GM06990 (cell line): ENCODE measurements at regions not wholly inside any gene's neighbourhood (a gene's known extent, or its start where the extent isn't known, plus 50 kb on each side); places are given as distances from the start of the nearest gene placed in this dataset.

Source experiments
- DNase-seq: peaks from one replicate; pipeline ENCODE4 v3.0.0-alpha.2; 2011; ENCODE audit not compliant: insufficient read length; ENCODE audit errors: extremely low read depth
- H3K27me3 ChIP-seq: replicated peaks from 2 replicates; pipeline ENCODE4 v1.6.0; 2011; ENCODE audit warnings: low read length; ENCODE audit not compliant: control insufficient read depth, insufficient read depth
- H3K36me3 ChIP-seq: 2 replicates; pipeline ENCODE4 v1.5.1; 2011; ENCODE audit warnings: low read length; ENCODE audit not compliant: control insufficient read depth, insufficient read depth
- H3K4me3 ChIP-seq: replicated peaks from 2 replicates; pipeline ENCODE4 v1.5.1; 2011; ENCODE audit warnings: low read depth, mild to moderate bottlenecking, control low read depth, low read length
- CTCF ChIP-seq: IDR thresholded peaks from 2 replicates; pipeline ENCODE4 v1.5.1; 2011; ENCODE audit warnings: low read length, control low read depth, mild to moderate bottlenecking, inconsistent platforms; ENCODE audit not compliant: insufficient read depth, poor library complexity, severe bottlenecking

- TF ChIP-seq CTCF = no peak
- no peak overlapping the region for H3K4me3 ChIP-seq
- H3K36me3 ChIP-seq = no peaks in the 10 kb centered on the region
- peak; percentile 3 for DNase-seq
- no peaks in the 10 kb centered on the region for H3K27me3 ChIP-seq
These were observed 119.4 kb downstream of the RFPL4B start for GRCh38 chr6:112466373-112467151.

- no peak overlapping the region for H3K4me3 ChIP-seq
- TF ChIP-seq CTCF = no peak
- H3K27me3 ChIP-seq = no peaks in the 10 kb centered on the region
- no peaks in the 10 kb centered on the region for H3K36me3 ChIP-seq
- DNase-seq = no peak
These were observed 121.2 kb downstream of the RFPL4B start for GRCh38 chr6:112468359-112468758.

- H3K4me3 ChIP-seq = no peak overlapping the region
- no peak for DNase-seq
- no peak for TF ChIP-seq CTCF
- H3K36me3 ChIP-seq = no peaks in the 10 kb centered on the region
- no peaks in the 10 kb centered on the region for H3K27me3 ChIP-seq
These were observed 122.2 kb downstream of the RFPL4B start for GRCh38 chr6:112469306-112469705.

GRCh38 chr6:112470376-112470775 lies 123.2 kb downstream of the RFPL4B start:
- H3K36me3 ChIP-seq = no peaks in the 10 kb centered on the region
- no peak for TF ChIP-seq CTCF
- H3K4me3 ChIP-seq = no peak overlapping the region
- no peak for DNase-seq
- no peaks in the 10 kb centered on the region for H3K27me3 ChIP-seq

GRCh38 chr6:112470950-112471349 lies 123.8 kb downstream of the RFPL4B start:
- Histone ChIP-seq H3K36me3 (no peaks in the 10 kb centered on the region), H3K4me3 (no peak overlapping the region), H3K27me3 (no peaks in the 10 kb centered on the region)
- DNase-seq = no peak
- no peak for TF ChIP-seq CTCF

GRCh38 chr6:112475083-112475482 lies 128.0 kb downstream of the RFPL4B start:
- Histone ChIP-seq H3K4me3 (no peak overlapping the region), H3K27me3 (no peaks in the 10 kb centered on the region), H3K36me3 (no peaks in the 10 kb centered on the region)
- no peak for TF ChIP-seq CTCF
- no peak for DNase-seq
